Jurkat, Clone E6-1 (cell line): ENCODE measurements at regions not wholly inside any gene's neighbourhood (a gene's known extent, or its start where the extent isn't known, plus 50 kb on each side); places are given as distances from the start of the nearest gene placed in this dataset.

Experiments used
- DNase-seq: peaks from one replicate; pipeline ENCODE4 v3.0.0-alpha.2; 2011; ENCODE audit warnings: low read depth, low spot score
- H3K4me3 ChIP-seq: 2 replicates; pipeline ENCODE4 v1.5.1; 2011; ENCODE audit warnings: mild to moderate bottlenecking, low read length, control low read depth, moderate library complexity

DNA sequence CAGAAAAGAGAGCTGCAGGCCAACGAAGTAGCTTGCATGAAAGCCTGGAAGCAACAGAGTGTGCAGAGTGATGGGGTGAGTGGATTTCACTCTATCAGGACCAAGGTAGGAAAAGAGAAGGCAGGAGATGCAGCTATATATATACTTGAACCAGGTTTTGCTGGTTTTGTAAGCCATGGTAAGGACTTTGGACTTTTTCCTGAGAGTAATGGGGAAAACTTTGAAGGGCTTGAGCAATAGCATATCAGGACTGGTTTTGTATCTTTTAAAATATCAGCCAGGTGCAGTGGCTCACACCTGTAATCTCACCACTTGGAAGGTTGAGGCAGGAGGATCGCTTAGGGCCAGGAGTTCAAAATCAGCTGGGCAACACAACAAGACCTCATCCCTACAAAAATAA lies 120.6 kb upstream of the NRP1 start:
- DNase-seq: no peak
- H3K4me3 ChIP-seq: no peak overlapping the region

DNA sequence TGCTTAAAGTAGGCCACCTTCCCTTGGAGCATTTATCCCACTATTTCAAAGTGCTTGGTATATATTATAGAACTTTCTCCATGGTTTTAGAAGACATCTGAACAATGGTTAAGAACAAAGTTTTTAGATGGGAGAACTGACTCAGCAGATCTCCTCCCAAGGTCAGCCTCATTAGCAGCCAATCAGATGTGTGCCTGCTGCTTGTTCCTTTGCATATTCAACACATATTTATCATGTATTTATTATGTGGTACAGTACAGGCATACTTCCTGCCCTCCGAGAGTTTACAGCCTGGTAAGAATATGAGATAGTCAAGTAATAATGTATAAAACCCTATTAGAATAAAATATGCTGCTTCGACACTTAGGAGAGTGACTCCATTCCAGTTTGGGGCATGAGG lies 120.1 kb upstream of the NRP1 start:
- no peak overlapping the region for H3K4me3 ChIP-seq
- no peak for DNase-seq

DNA sequence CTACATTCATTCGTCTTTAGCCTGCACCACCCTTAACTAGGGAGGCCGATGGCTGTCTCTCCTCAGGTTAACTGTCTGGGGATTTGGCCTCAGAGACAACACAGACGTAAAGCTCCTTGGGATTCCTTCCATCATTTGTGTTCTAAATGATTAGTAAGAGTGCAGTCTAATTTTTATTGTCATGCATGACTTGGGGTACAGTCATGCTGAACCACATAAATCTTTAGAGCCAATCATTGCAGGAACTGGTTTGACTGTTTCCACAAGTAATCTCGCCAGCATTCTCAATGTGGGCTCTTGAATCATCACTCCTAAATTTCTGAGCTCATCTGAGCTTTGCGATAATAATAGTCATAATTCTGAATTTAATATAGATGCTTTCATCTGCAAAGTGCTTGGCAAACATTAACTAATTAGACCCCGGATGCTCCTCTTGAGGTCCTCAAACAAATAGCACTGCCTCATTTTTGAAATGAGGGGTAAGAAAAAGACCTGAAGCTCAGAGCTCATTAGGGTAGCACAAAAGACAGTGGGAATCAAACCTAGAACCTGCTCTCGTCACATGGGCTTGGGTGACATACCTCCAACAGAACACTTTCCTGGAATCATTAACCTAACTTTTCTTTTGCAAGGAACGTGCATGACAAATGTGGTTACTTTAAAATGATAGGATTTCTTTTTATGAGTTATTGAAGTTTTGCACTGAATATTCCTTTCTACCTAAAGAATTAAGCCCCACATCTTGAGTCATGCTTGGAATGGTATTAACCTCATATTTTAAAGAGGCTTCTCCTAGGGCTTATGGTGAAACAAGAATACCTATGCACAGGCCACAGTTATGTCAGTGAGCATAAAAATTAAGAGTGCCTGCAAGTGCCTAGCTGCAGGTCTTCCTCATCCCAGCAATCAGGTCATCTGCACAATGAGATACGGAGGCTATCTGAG lies 118.9 kb upstream of the NRP1 start:
- no peak for DNase-seq
- no peak overlapping the region for H3K4me3 ChIP-seq

DNA sequence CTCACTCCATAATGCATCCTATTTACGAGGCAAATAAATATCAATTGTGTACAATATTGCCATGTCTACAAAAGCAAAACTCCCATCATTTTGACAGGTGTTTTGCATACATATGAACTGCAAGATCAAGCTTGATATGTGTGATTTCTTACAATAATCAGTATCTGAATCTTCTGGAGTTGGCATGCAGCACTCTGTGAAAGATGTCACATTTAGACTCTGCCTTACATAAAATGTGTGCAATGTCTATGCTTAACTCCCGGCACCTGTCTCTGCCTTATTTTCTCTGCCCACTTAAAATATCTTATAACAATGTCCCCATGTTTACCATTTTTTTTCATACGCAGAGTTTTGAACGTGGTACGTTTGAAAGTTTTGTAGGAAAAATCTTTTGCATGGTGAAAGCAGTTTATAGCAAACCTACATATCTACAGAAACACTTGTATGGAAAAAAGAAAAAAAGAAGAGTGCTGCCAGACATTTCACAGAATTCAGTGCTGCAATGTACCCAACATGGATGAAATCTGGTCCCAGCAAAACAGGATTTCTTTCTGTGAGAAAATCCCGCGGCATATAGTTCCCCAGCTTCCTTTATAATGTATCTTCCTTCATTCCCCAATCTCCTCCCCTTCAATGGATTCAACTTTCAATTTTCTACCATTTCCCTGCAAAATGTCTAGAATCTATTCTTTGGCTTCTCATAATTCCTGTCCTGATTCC lies 114.1 kb upstream of the NRP1 start:
- no peak for DNase-seq
- H3K4me3 ChIP-seq: no peak overlapping the region

DNA sequence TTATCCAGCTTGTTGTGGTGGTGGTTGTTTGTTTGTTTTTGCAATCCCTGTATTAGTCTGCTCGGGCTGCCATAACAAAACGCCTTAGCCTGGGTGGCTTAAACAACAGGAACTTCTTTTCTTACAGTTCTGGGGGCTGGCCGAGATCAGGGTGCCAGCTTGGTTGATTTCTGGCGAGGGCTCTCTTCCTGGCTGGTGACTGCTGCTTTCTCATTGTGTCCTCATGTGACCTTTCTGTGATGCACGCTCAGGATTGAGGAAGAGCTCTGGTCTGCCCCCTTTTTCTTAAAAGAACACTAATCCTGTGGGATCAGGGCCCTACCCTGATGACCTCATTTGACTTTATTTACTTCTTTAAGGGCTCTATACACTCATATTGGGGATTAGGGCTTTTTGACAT lies 107.1 kb upstream of the NRP1 start:
- DNase-seq: no peak
- H3K4me3 ChIP-seq: no peak overlapping the region

DNA sequence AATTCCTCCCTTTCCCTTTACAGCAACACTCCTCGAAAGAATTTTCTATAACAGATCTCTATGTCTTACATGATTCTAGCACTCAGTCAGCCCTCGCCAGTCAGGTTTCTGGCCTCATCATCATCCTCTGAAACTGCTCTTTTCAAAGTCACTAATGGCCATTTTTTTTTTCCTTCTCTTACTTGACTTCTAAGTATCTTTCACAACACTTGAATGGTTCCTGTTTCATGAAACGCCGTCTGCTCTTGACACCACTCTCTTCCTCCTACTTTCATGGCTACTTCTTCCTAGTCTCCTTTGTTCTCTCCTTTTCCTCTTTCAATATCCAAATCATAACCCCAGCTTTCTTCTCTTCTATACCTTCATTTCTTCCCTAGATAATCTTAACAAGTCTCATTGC lies 100.5 kb upstream of the NRP1 start:
- no peak overlapping the region for H3K4me3 ChIP-seq
- no peak for DNase-seq

DNA sequence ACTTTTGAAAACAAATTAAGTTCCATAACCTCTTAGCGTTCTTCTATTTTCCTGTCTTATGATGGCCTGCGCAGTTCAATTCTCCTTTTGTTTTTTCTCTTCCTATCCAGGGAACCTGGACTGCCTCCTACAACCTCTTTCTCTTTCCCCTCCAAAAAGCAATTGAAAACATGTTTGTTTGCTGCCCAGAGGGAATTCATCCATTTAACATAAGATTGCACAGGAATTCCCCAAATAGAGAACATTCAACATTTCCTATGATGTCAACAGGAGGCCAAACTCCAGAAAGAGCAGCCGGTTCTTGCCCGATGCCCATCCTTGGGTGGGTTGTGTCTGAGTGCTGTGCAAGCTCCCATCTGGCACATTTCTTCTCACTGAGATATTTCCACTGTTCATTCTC lies 94.2 kb upstream of the NRP1 start:
- no peak for DNase-seq
- no peak overlapping the region for H3K4me3 ChIP-seq

DNA sequence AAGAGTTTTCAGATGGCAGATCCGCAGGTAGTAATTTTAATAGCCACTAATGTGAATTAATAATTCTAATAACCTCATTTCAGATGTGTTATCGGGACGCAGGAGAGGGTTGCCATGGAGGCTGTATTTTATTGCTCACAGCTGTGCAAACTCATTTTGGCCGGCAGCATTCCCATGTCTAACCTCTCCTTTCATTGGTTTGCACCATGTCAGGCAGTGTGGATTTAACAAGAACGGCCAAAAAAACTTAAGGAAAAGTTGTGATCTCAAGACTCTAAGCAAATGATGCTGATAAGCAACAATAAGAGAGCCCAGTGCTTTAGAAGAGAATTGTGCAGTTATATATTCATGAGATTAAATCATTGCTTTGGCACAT lies 88.7 kb upstream of the NRP1 start:
- H3K4me3 ChIP-seq: no peak overlapping the region
- DNase-seq: no peak

DNA sequence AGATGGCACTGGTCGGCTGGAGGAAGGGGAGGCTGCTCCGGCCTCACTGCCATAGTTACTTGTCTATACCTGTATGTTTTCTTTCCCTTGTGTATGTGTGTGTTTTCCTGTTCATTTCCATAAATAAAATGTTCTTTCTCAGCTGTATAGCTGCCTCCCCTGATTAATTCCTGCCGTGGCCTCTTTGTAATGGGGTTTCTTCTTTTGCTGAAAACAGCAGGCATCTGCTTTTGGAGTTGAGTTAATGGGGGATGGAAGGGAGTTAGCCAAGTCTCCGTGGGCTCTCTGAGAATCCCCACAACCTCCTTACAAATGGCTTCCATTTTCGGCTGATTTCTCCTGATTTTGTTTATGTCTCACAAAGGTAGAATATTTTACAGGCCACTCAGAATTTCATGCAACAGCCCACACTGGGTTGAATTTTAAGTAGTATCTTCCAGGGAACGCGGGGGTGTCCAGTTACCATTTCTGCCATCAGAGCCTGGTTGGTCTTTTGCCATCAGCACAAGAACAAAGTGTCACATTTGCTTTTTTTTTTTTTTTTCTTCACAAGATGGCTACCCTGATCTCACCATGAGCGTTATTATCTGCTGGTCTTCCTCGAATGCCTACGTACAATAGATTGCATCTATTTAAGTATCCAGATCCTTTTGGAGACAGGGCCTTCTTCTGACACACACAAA lies 88.1 kb upstream of the NRP1 start:
- no peak for DNase-seq
- no peak overlapping the region for H3K4me3 ChIP-seq

DNA sequence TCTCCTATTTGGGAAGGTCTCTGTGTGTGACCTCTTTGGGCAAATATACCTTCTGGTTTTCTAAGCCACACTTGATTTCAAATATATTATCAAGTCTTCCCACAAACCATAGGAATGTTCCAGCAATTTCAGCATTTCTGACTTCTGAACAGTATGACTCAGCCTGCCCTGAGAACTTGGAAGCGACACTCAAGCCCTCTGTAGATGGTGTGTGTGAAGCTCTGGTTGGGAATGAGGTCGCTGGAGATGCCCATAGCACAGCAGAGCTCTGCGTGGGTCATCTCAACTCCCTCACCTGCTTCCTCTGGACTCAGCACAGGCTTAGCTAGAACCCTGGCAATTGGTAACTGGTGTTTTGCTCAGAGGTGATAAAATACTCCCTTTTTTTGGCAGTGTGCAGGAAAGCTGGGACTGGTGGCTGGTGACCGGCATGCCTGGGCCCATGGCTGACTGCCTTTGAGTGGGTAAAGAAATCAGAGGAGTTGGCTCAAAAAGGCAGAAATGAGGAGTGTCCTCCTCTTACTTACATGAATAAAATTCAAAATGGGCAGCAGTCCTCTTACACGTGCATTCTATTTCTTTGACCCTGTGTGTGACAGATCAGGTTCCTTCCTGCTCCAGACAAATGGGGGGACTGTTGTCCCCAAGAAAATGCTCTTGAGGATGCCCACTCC lies 87.5 kb upstream of the NRP1 start:
- no peak overlapping the region for H3K4me3 ChIP-seq
- no peak for DNase-seq

DNA sequence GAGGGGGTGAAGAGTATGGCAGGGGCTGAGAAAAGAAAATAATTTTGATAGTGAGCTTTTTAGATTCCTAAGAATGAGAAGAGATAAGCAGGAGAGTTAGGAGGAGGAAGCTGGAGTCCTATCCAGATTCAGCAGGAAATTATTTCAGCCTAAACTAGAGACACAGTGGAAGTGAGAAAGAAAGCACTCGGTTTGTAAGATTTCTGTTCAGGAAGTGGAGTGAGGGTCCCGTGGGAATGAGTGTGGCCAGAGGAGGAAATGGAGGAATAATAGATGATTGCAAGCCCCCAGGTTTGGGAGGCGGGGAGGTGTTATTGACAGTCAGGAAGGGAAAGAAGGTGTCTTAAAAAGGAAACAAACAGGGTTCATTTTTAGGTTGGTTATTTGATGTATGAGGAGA lies 84.8 kb upstream of the NRP1 start:
- H3K4me3 ChIP-seq: no peak overlapping the region
- no peak for DNase-seq

DNA sequence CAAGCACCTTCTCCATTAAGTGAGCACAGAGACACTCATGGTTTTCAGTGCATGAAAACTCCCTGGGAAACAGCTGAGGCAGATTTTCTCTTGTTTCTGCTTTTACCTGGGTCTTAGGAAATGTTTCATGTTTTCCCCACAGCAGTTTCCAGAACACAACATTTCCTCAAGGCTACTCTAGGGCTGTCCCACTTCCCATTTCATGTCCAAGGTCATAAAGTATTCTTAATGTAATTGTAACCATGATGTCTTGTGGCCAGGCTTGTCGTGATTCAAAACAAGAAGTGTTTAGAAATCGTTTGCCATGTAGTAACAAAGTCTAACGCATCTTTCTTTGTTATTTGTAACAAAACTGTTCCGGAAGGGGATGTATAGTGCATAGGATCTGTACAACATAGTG lies 83.8 kb upstream of the NRP1 start:
- no peak for DNase-seq
- no peak overlapping the region for H3K4me3 ChIP-seq

DNA sequence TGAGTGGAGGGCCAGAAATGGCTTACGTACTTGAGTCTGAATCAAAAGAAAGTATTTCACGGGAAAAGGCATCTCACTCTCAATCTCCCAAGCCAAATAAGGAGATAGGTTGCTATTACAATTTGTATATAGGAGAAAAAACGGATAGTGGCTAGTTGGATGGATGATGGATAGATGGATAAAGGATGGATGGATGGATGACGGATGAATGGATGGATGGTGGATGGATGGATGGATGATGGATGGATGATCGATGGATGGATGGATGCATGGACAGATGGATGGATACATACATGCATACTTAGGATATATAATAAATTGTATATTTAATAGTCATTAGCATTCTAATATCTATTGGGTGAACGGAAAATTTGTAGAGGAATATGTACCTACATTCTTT lies 82.2 kb upstream of the NRP1 start:
- H3K4me3 ChIP-seq: no peak overlapping the region
- DNase-seq: no peak

DNA sequence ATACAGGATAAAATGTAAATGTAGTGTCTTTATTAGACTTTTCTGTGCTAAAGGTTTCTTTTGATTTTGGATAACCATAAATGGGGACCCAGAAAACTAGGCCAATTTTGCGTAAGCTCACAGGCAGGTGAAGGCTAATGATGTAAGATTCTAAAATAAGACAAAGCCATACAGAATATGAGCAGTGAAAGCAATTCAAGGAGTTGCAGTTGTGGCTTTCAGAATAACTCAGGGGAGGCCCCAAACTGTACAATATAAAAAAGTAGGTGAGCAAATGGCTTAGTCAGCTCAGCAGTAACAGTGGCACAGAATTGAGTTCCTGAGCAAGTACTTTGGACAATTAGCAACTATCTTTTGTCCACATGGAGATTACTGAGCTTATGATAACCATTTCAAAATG lies 81.7 kb upstream of the NRP1 start:
- no peak overlapping the region for H3K4me3 ChIP-seq
- DNase-seq: no peak

DNA sequence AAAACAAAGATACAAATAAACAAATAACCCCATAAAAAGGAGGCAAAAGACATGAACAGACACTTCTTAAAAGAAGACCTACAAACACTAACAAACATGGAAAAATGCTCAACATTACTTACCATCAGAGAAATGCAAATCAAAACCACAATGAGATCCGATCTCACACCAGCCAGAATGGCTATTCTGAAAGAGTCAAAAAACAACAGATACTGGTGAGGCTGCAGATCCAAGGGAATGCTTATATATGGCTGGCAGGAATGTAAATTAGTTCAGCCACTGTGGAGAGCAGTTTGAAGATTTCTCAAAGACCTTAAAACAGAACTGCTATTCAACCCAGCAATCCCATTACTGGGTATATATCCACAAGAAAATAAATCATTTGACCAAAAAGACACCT lies 80.4 kb upstream of the NRP1 start:
- DNase-seq: no peak
- no peak overlapping the region for H3K4me3 ChIP-seq

DNA sequence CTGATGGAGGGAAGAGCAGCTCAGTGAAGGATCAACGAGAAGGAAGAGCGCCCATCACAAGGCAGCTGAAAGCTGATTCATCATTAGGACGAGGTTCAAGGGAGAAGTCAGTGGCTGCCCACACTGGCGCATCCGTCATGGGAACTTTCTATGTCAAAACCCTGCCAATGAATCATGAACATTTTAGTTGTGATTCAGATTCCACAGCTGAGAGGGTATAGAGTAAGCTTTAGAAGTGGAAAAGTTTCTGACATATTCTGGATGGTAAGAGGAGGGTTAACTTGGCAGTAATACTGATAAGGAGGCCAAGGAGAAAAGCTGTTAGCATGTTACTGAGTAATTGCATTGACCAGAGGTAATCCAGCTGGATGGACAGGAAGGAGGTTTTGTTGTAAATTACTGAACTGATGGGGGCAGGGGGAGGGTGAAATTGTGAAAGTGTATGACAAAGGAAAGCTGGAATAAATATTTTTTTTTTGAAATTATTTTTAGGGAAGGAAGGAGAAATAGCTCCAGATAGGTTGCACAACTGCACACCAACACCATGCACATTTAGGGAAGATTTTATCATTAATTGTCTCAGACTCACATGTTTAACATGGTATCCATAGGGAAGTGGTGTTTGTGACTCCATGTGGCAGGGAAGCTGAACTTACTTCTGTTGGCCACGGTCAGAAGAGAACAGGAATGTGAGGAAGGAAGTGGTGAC lies 78.3 kb upstream of the NRP1 start:
- no peak for DNase-seq

DNA sequence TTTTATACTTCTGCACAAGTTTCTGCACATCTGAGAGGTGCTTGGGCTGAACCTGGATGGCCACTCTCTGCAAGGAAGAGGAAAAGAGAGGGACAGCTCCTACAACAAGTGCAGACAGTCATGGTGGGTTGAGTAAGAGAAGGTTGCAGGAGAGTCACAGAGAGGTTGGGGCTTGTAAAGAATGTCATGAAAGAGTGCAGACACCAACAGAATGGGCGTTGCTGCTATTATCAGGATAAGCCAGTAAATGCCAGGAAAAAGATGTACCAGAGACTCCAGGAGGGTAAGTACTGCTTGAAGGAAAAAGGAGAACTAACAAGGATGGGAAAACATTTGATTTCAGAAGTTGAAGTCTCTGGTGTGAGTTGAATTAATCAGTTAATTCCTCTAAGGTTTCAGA lies 77.8 kb upstream of the NRP1 start:
- no peak overlapping the region for H3K4me3 ChIP-seq
- DNase-seq: no peak

More for the DNA sequence above, 78.3 kb upstream of the NRP1 start:
- no peak overlapping the region for H3K4me3 ChIP-seq

DNA sequence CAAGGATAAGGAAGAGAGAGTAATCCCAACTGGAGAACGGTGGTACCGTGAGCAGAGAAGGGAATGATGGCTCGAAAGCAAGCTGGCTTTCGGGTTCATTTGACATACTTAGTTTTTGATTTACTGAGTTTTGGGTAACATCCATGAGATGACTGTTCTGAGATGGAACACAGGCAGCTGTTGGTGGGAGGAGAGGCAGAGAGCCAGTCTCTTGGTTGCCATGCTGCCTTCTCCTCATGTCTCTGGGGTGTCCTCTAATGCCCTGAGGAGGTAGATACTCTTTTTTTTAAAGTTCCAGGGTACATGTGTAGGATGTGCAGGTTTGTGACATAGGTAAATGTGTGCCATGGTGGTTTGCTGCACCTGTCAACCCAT lies 76.4 kb upstream of the NRP1 start:
- DNase-seq: no peak
- no peak overlapping the region for H3K4me3 ChIP-seq
